HEK293 (cell line): ENCODE measurements at regions not wholly inside any gene's neighbourhood (a gene's known extent, or its start where the extent isn't known, plus 50 kb on each side); places are given as distances from the start of the nearest gene placed in this dataset.

Experiments used
- CTCF ChIA-PET: fragments of 350-600 bp; formaldehyde crosslinking; extraction: SDS; loops from one replicate; lab custom pipeline; 2021; ENCODE audit warnings: antibody characterized with exemption; lab: Yijun Ruan, JAX
- POLR2A ChIA-PET: fragments of 300-600 bp; formaldehyde crosslinking; extraction: SDS; loops from one replicate; lab custom pipeline; 2020; ENCODE audit warnings: antibody characterized with exemption, inconsistent platforms; lab: Yijun Ruan, JAX
- H3K27ac ChIP-seq: fragments of 200-500 bp; sonication (Bioruptor generic); 2 replicates; pipeline ENCODE4 v1.5.1; 2014; ENCODE audit warnings: low read depth, low read length, control low read depth, inconsistent platforms; ENCODE audit errors: extremely low read depth
- H3K36me3 ChIP-seq, 2 experiments: fragments of 200-500 bp in 1 of 2; sonication (Bioruptor generic) in 1 of 2; 1 replicate in 1 of 2; 2 replicates in 1 of 2; pipeline ENCODE4 v1.5.1; 2014 to 2017; ENCODE audit warnings: inconsistent platforms in 2 of 2, low read length in 2 of 2; ENCODE audit not compliant: control insufficient read depth in 2 of 2, insufficient read depth in 1 of 2
- H3K4me1 ChIP-seq: fragments of 200-500 bp; sonication (Bioruptor generic); 2 replicates; pipeline ENCODE4 v1.5.1; 2014; ENCODE audit warnings: mild to moderate bottlenecking, low read length, inconsistent platforms; ENCODE audit not compliant: control insufficient read depth, insufficient read depth
- H3K4me3 ChIP-seq: 2 replicates; pipeline ENCODE4 v1.5.1; 2011; ENCODE audit warnings: low read depth, mild to moderate bottlenecking, control low read depth, low read length, moderate library complexity
- H3K9me3 ChIP-seq: fragments of 200-500 bp; sonication (Bioruptor generic); 2 replicates; pipeline ENCODE4 v1.5.1; 2014; ENCODE audit warnings: low read depth, low read length, inconsistent platforms; ENCODE audit not compliant: control insufficient read depth, insufficient read depth
- GLI2 ChIP-seq: fragments of 450-650 bp; formaldehyde crosslinking; IDR thresholded peaks from 2 replicates; pipeline ENCODE4; 2017; ENCODE audit warnings: missing biosample characterization, missing genetic modification characterization, low read depth, borderline replicate concordance
- HOXA7 ChIP-seq: sonication (generic); formaldehyde crosslinking; IDR thresholded peaks from 2 replicates; pipeline ENCODE4 v1.8.1; 2022; ENCODE audit warnings: missing genetic modification reagents, borderline replicate concordance
- KLF7 ChIP-seq: fragments of 450-650 bp; formaldehyde crosslinking; IDR thresholded peaks from 2 replicates; pipeline ENCODE4 v1.5.1; 2016; ENCODE audit warnings: missing biosample characterization, missing genetic modification characterization, borderline replicate concordance
- KLF8 ChIP-seq: fragments of 450-650 bp; formaldehyde crosslinking; IDR thresholded peaks from 2 replicates; pipeline ENCODE4 v1.5.1; 2016; ENCODE audit warnings: missing biosample characterization, missing genetic modification characterization
- MEIS1 ChIP-seq: sonication (generic); formaldehyde crosslinking; IDR thresholded peaks from 2 replicates; pipeline ENCODE4 v1.8.1; 2022; ENCODE audit warnings: missing genetic modification reagents, mild to moderate bottlenecking, borderline replicate concordance
- YY1 ChIP-seq: fragments of 450-650 bp; formaldehyde crosslinking; IDR thresholded peaks from 2 replicates; pipeline ENCODE4 v1.5.1; 2018; ENCODE audit warnings: missing biosample characterization, missing genetic modification characterization
- ZBTB26 ChIP-seq: fragments of 450-650 bp; formaldehyde crosslinking; optimal IDR thresholded peaks from 2 replicates; pipeline ENCODE3; 2016; ENCODE audit warnings: missing biosample characterization, mild to moderate bottlenecking, missing genetic modification characterization
- ZBTB49 ChIP-seq: fragments of 450-650 bp; formaldehyde crosslinking; IDR thresholded peaks from 2 replicates; pipeline ENCODE4 v1.5.1; 2016; ENCODE audit warnings: missing biosample characterization, missing genetic modification characterization, low read depth
- ZNF140 ChIP-seq: fragments of 450-650 bp; formaldehyde crosslinking; IDR thresholded peaks from 2 replicates; pipeline ENCODE4 v1.5.1; 2016; ENCODE audit warnings: missing biosample characterization, missing genetic modification characterization
- ZNF155 ChIP-seq: fragments of 450-650 bp; formaldehyde crosslinking; IDR thresholded peaks from 2 replicates; pipeline ENCODE4 v1.5.1; 2016; ENCODE audit warnings: missing biosample characterization, missing genetic modification characterization
- ZNF48 ChIP-seq: fragments of 450-650 bp; formaldehyde crosslinking; IDR thresholded peaks from 2 replicates; pipeline ENCODE4 v1.5.1; 2016; ENCODE audit warnings: missing biosample characterization, missing genetic modification characterization
- ZNF549 ChIP-seq: fragments of 450-650 bp; IDR thresholded peaks from 2 replicates; pipeline ENCODE4 v1.5.1; 2018; ENCODE audit warnings: missing biosample characterization, missing genetic modification characterization, mild to moderate bottlenecking, inconsistent platforms, moderate library complexity
- ZNF560 ChIP-seq: fragments of 450-650 bp; formaldehyde crosslinking; IDR thresholded peaks from 2 replicates; pipeline ENCODE4 v1.5.1; 2017; ENCODE audit warnings: missing biosample characterization, missing genetic modification characterization, borderline replicate concordance
- ZNF585B ChIP-seq: fragments of 450-650 bp; formaldehyde crosslinking; IDR thresholded peaks from 2 replicates; pipeline ENCODE4 v1.5.1; 2016; ENCODE audit warnings: missing biosample characterization, missing genetic modification characterization
- ZNF624 ChIP-seq: fragments of 450-650 bp; formaldehyde crosslinking; IDR thresholded peaks from 2 replicates; pipeline ENCODE4 v1.5.1; 2017; ENCODE audit warnings: missing biosample characterization, missing genetic modification characterization
- ZNF654 ChIP-seq: fragments of 450-650 bp; formaldehyde crosslinking; IDR thresholded peaks from 2 replicates; pipeline ENCODE4 v1.5.1; 2016; ENCODE audit warnings: low read depth, missing biosample characterization, missing genetic modification characterization
- ZNF658 ChIP-seq: fragments of 450-650 bp; formaldehyde crosslinking; IDR thresholded peaks from 2 replicates; pipeline ENCODE4; 2016; ENCODE audit warnings: missing biosample characterization, missing genetic modification characterization
- ZNF664 ChIP-seq: fragments of 450-650 bp; formaldehyde crosslinking; IDR thresholded peaks from 2 replicates; pipeline ENCODE4 v1.5.1; 2016; ENCODE audit warnings: missing biosample characterization, missing genetic modification characterization
- TF ChIP-seq, protein P1 (sequence below): fragments of 450-650 bp; formaldehyde crosslinking; IDR thresholded peaks from 2 replicates; pipeline ENCODE4 v1.5.1; 2016; ENCODE audit warnings: missing biosample characterization, missing genetic modification characterization
- TF ChIP-seq, protein P2 (sequence below): fragments of 450-650 bp; formaldehyde crosslinking; IDR thresholded peaks from 2 replicates; pipeline ENCODE4 v1.5.1; 2016; ENCODE audit warnings: missing biosample characterization, missing genetic modification characterization
- TF ChIP-seq, protein P3 (sequence below): fragments of 450-650 bp; IDR thresholded peaks from 2 replicates; pipeline ENCODE4 v1.5.1; 2018; ENCODE audit warnings: missing biosample characterization, mild to moderate bottlenecking, missing genetic modification characterization
- TF ChIP-seq, protein P4 (sequence below): fragments of 450-650 bp; formaldehyde crosslinking; IDR thresholded peaks from 2 replicates; pipeline ENCODE4 v1.5.1; 2016; ENCODE audit warnings: missing biosample characterization, missing genetic modification characterization

GRCh38 chr11:41781441-41781840 lies 322.0 kb upstream of the LRRC4C start (continued):
- TF ChIP-seq, protein P1, sequence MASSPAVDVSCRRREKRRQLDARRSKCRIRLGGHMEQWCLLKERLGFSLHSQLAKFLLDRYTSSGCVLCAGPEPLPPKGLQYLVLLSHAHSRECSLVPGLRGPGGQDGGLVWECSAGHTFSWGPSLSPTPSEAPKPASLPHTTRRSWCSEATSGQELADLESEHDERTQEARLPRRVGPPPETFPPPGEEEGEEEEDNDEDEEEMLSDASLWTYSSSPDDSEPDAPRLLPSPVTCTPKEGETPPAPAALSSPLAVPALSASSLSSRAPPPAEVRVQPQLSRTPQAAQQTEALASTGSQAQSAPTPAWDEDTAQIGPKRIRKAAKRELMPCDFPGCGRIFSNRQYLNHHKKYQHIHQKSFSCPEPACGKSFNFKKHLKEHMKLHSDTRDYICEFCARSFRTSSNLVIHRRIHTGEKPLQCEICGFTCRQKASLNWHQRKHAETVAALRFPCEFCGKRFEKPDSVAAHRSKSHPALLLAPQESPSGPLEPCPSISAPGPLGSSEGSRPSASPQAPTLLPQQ (tag by site-specific recombination) = no peak
- TF ChIP-seq ZNF140 (tag by site-specific recombination) = no peak
- TF ChIP-seq ZNF560 (tag by site-specific recombination) = no peak

DNA sequence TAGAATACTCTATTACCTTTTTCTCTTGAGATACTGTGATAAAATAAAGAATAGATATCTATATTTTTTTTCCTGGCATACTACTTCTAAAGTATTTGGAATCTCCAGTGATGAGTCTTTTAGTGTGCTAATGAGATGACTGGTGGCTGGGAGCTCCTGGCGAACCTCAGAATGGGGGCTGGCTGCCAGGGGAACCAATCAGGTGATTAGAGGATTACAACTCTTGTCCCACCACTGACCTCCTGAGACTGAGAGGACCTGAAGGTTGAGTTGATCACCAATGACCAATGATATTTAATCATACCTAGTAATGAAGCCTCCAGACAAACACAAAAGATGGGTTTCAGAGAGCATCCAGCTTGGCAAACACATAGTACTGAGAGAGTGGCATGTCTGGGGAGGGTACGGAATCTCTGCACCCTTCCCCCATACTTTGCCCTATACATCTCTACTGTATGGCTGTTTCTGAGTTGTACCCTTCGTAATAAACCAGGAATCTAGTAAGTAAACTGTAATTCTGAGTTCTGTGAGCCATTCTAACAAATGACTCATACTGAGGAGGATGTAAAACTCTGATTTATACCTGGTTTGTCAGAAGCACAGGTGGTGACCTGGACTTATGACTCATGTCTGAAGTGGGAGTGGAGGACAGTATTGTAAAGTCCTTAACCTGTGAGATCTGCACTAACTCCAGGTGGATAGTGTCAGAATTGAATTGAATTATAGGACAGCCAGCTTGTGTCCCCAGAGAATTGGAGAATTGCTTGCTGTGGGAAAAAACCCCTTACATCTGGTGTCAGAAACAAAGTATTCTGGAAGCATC lies 325.3 kb upstream of the LRRC4C start:
- Histone ChIP-seq H3K27ac (no peak overlapping the region), H3K4me1 (no peaks in the 10 kb centered on the region), H3K36me3 (no peaks in the 10 kb centered on the region), H3K9me3 (no peaks in the 10 kb centered on the region), H3K4me3 (no peak overlapping the region)
- POLR2A ChIA-PET = no interaction called here
- CTCF ChIA-PET = no interaction called here
- TF ChIP-seq, protein P2, sequence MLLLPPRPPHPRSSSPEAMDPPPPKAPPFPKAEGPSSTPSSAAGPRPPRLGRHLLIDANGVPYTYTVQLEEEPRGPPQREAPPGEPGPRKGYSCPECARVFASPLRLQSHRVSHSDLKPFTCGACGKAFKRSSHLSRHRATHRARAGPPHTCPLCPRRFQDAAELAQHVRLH (tag by site-specific recombination) = no peak
- TF ChIP-seq, protein P3, sequence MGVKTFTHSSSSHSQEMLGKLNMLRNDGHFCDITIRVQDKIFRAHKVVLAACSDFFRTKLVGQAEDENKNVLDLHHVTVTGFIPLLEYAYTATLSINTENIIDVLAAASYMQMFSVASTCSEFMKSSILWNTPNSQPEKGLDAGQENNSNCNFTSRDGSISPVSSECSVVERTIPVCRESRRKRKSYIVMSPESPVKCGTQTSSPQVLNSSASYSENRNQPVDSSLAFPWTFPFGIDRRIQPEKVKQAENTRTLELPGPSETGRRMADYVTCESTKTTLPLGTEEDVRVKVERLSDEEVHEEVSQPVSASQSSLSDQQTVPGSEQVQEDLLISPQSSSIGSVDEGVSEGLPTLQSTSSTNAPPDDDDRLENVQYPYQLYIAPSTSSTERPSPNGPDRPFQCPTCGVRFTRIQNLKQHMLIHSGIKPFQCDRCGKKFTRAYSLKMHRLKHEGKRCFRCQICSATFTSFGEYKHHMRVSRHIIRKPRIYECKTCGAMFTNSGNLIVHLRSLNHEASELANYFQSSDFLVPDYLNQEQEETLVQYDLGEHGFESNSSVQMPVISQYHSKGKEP (tag by site-specific recombination) = no peak
- TF ChIP-seq ZNF549 (tag by site-specific recombination) = no peak

- no peak overlapping the region for H3K27ac ChIP-seq
- no peaks in the 10 kb centered on the region for H3K4me1 ChIP-seq
- TF ChIP-seq ZBTB26 (tag by site-specific recombination) = no peak
- no peak for TF ChIP-seq MEIS1
- TF ChIP-seq ZNF155 (tag by site-specific recombination) = no peak
- no peak for TF ChIP-seq ZNF624 (tag by site-specific recombination)
- no peak for TF ChIP-seq ZNF658 (tag by site-specific recombination)
- TF ChIP-seq HOXA7 (CRISPR knock-in tag) = no peak
- no peak for TF ChIP-seq ZNF664 (tag by site-specific recombination)
- TF ChIP-seq GLI2 (tag by site-specific recombination) = no peak
- TF ChIP-seq, protein P1 (tag by site-specific recombination) = no peak
- no peak for TF ChIP-seq KLF7 (tag by site-specific recombination)
- TF ChIP-seq YY1 = no peak
- TF ChIP-seq ZNF48 = no peak
- TF ChIP-seq ZBTB49 (tag by site-specific recombination) = no peak
- TF ChIP-seq ZNF585B (tag by site-specific recombination) = no peak
- TF ChIP-seq, protein P4, sequence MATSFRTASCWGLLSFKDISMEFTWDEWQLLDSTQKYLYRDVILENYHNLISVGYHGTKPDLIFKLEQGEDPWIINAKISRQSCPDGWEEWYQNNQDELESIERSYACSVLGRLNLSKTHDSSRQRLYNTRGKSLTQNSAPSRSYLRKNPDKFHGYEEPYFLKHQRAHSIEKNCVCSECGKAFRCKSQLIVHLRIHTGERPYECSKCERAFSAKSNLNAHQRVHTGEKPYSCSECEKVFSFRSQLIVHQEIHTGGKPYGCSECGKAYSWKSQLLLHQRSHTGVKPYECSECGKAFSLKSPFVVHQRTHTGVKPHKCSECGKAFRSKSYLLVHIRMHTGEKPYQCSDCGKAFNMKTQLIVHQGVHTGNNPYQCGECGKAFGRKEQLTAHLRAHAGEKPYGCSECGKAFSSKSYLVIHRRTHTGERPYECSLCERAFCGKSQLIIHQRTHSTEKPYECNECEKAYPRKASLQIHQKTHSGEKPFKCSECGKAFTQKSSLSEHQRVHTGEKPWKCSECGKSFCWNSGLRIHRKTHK = no peak
- TF ChIP-seq ZNF549 (tag by site-specific recombination) = no peak
- TF ChIP-seq ZNF654 (tag by site-specific recombination) = no peak
- no peak for TF ChIP-seq KLF8
- H3K4me3 ChIP-seq = no peak overlapping the region
- H3K9me3 ChIP-seq = no peaks in the 10 kb centered on the region
- no peaks in the 10 kb centered on the region for H3K36me3 ChIP-seq
- ChIA-PET CTCF (no interaction called here), POLR2A (no interaction called here)
Observed at GRCh38 chr11:41786087-41786486, 326.6 kb upstream of the LRRC4C start.
